ENCODE measurements at regions not wholly inside any gene's neighbourhood (a gene's known extent, or its start where the extent isn't known, plus 50 kb on each side); places are given as distances from the start of the nearest gene placed in this dataset.

DNA sequence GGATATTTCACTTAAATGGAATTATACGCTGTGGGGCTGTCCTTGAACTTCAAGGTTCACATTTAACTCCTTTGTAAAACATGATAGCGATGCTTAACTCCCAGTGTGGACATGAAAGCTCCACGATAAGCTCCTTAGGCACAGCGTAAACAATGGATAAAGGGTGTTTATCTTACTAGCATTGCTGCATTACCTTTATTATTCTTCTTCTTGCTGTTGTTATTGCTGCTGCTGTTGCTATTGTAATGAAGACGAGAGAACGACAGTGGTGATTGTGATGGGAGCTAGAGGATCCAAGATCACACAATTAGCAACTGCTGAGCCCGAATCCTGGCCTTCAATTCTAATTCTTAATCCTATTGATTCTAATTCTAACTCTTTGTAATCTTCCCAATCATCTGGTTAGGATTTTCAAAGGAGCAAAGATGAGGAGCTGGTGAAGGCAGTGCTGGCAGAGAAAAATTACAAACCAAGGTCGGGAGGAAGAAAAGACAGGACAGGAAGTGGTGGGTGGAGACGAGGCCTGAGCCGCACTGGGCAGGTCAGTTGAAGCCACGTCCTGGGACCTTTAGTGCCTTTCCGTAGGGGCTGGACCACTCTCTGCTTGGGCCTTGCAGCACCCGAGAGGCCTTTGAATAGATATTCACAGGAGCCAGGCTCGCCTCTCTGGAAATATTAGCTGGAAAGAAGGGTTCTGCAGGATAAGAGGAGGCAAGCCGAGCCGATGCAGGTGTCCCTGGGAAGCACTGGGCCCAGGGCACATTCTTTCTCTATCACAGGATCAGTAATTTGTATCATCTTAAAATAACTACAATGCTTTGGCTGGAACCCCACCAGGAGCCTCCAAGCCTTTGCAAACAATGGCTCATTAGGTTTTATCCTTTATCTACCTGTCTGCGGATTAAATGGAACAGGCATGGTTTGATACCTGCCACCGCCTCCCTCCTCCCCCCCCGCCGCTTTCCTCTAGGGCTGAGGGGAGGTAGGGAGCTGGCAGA is 571.6 kb downstream of the AJAP1 start:
- TF ChIP-seq, protein P1, sequence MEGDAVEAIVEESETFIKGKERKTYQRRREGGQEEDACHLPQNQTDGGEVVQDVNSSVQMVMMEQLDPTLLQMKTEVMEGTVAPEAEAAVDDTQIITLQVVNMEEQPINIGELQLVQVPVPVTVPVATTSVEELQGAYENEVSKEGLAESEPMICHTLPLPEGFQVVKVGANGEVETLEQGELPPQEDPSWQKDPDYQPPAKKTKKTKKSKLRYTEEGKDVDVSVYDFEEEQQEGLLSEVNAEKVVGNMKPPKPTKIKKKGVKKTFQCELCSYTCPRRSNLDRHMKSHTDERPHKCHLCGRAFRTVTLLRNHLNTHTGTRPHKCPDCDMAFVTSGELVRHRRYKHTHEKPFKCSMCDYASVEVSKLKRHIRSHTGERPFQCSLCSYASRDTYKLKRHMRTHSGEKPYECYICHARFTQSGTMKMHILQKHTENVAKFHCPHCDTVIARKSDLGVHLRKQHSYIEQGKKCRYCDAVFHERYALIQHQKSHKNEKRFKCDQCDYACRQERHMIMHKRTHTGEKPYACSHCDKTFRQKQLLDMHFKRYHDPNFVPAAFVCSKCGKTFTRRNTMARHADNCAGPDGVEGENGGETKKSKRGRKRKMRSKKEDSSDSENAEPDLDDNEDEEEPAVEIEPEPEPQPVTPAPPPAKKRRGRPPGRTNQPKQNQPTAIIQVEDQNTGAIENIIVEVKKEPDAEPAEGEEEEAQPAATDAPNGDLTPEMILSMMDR (IDR thresholded peaks at IDR 0.05): no peak
- TF ChIP-seq POLR2A (IDR thresholded peaks at IDR 0.05) (no peak), EP300 (IDR thresholded peaks at IDR 0.05) (no peak), POLR2AphosphoS5 (IDR thresholded peaks at IDR 0.05) (no peak)
